Liver (tissue), 3 donors: ENCODE measurements at regions not wholly inside any gene's neighbourhood (a gene's known extent, or its start where the extent isn't known, plus 50 kb on each side); places are given as distances from the start of the nearest gene placed in this dataset.
"Not testable (repeated sequence)": the region's sequence is repeated elsewhere in the genome, so short reads cannot be mapped to it uniquely, and the experiment has no call there.

ENCODE experiments used
- GABPA ChIP-seq, 2 donors: IDR thresholded peaks in 1 of 2; conservative IDR thresholded peaks in 1 of 2; 2 replicates each; pipeline ENCODE4 v1.6.1; 2016; ENCODE audit warnings: antibody characterized with exemption in 2 of 2, mild to moderate bottlenecking in 1 of 2, moderate library complexity in 1 of 2
- RAD21 ChIP-seq, 2 donors: IDR thresholded peaks; 2 replicates each; pipeline ENCODE4 v1.6.1; 2016; ENCODE audit warnings: antibody characterized with exemption in 2 of 2, mild to moderate bottlenecking in 2 of 2
- TAF1 ChIP-seq: conservative IDR thresholded peaks from 2 replicates; pipeline ENCODE4 v1.6.1; 2016; ENCODE audit warnings: antibody characterized with exemption, mild to moderate bottlenecking
- YY1 ChIP-seq: IDR thresholded peaks from 2 replicates; pipeline ENCODE4 v1.6.1; 2016; ENCODE audit warnings: antibody characterized with exemption, mild to moderate bottlenecking
- TF ChIP-seq, protein P1 (sequence below): fragments of 150-350 bp; IDR thresholded peaks from 2 replicates; pipeline ENCODE4 v1.5.1; 2017; ENCODE audit warnings: improper control_type of control experiment, low read depth, low read length; ENCODE audit not compliant: missing input control
- TF ChIP-seq, protein P2 (sequence below): IDR thresholded peaks from 2 replicates; pipeline ENCODE4 v1.6.1; 2016; ENCODE audit warnings: antibody characterized with exemption
- TF ChIP-seq, protein P3 (sequence below): IDR thresholded peaks from 2 replicates; pipeline ENCODE4 v1.6.1; 2016; ENCODE audit warnings: antibody characterized with exemption
- TF ChIP-seq, protein P4 (sequence below): IDR thresholded peaks from 2 replicates; pipeline ENCODE4 v1.6.1; 2016; ENCODE audit warnings: antibody characterized with exemption
- TF ChIP-seq, protein P5 (sequence below): IDR thresholded peaks from 2 replicates; pipeline ENCODE4 v1.6.1; 2016; ENCODE audit warnings: antibody characterized with exemption, mild to moderate bottlenecking
- donor health status: healthy.
- donor health status: healthy.

GRCh38 chr17:22119016-22119415, 426.7 kb downstream of the KCNJ18 start:
- not testable (repeated sequence) for TF ChIP-seq RAD21 (IDR thresholded peaks at IDR 0.05); GABPA (IDR thresholded peaks at IDR 0.05 in 1 of 2, conservative IDR thresholded peaks at IDR 0.05 in 1 of 2); YY1; TAF1
- TF ChIP-seq, protein P1, sequence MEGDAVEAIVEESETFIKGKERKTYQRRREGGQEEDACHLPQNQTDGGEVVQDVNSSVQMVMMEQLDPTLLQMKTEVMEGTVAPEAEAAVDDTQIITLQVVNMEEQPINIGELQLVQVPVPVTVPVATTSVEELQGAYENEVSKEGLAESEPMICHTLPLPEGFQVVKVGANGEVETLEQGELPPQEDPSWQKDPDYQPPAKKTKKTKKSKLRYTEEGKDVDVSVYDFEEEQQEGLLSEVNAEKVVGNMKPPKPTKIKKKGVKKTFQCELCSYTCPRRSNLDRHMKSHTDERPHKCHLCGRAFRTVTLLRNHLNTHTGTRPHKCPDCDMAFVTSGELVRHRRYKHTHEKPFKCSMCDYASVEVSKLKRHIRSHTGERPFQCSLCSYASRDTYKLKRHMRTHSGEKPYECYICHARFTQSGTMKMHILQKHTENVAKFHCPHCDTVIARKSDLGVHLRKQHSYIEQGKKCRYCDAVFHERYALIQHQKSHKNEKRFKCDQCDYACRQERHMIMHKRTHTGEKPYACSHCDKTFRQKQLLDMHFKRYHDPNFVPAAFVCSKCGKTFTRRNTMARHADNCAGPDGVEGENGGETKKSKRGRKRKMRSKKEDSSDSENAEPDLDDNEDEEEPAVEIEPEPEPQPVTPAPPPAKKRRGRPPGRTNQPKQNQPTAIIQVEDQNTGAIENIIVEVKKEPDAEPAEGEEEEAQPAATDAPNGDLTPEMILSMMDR = not testable (repeated sequence)
- TF ChIP-seq, protein P2, sequence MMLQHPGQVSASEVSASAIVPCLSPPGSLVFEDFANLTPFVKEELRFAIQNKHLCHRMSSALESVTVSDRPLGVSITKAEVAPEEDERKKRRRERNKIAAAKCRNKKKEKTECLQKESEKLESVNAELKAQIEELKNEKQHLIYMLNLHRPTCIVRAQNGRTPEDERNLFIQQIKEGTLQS = not testable (repeated sequence)
- TF ChIP-seq, protein P3, sequence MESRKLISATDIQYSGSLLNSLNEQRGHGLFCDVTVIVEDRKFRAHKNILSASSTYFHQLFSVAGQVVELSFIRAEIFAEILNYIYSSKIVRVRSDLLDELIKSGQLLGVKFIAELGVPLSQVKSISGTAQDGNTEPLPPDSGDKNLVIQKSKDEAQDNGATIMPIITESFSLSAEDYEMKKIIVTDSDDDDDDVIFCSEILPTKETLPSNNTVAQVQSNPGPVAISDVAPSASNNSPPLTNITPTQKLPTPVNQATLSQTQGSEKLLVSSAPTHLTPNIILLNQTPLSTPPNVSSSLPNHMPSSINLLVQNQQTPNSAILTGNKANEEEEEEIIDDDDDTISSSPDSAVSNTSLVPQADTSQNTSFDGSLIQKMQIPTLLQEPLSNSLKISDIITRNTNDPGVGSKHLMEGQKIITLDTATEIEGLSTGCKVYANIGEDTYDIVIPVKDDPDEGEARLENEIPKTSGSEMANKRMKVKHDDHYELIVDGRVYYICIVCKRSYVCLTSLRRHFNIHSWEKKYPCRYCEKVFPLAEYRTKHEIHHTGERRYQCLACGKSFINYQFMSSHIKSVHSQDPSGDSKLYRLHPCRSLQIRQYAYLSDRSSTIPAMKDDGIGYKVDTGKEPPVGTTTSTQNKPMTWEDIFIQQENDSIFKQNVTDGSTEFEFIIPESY = not testable (repeated sequence)
- TF ChIP-seq, protein P4, sequence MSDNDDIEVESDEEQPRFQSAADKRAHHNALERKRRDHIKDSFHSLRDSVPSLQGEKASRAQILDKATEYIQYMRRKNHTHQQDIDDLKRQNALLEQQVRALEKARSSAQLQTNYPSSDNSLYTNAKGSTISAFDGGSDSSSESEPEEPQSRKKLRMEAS = not testable (repeated sequence)
- TF ChIP-seq, protein P5, sequence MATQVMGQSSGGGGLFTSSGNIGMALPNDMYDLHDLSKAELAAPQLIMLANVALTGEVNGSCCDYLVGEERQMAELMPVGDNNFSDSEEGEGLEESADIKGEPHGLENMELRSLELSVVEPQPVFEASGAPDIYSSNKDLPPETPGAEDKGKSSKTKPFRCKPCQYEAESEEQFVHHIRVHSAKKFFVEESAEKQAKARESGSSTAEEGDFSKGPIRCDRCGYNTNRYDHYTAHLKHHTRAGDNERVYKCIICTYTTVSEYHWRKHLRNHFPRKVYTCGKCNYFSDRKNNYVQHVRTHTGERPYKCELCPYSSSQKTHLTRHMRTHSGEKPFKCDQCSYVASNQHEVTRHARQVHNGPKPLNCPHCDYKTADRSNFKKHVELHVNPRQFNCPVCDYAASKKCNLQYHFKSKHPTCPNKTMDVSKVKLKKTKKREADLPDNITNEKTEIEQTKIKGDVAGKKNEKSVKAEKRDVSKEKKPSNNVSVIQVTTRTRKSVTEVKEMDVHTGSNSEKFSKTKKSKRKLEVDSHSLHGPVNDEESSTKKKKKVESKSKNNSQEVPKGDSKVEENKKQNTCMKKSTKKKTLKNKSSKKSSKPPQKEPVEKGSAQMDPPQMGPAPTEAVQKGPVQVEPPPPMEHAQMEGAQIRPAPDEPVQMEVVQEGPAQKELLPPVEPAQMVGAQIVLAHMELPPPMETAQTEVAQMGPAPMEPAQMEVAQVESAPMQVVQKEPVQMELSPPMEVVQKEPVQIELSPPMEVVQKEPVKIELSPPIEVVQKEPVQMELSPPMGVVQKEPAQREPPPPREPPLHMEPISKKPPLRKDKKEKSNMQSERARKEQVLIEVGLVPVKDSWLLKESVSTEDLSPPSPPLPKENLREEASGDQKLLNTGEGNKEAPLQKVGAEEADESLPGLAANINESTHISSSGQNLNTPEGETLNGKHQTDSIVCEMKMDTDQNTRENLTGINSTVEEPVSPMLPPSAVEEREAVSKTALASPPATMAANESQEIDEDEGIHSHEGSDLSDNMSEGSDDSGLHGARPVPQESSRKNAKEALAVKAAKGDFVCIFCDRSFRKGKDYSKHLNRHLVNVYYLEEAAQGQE = not testable (repeated sequence)
